ENCODE measurements at regions not wholly inside any gene's neighbourhood (a gene's known extent, or its start where the extent isn't known, plus 50 kb on each side); places are given as distances from the start of the nearest gene placed in this dataset.

DNA sequence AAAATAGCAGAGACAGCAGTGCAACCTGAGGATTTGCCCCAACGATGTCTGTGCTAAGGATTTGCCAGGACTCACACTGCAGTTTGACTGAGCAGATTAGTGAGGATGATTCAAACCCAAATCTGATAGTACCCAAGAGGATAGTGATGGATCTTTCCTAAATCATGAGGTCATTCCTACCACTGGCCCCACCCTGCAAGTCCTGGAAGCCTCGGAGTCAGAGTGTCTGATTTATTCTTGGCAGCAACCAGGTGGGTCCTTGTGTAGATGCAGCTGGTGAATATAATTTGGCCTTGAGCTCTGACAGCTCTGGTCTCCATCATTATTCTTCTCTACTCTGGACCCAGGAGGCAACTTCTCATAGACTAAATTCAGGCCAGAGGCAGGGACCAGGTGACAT, 179.3 kb upstream of the RAG2 start:
- TF ChIP-seq POLR2A (IDR thresholded peaks at IDR 0.05): no peak
- TF ChIP-seq, protein P1, sequence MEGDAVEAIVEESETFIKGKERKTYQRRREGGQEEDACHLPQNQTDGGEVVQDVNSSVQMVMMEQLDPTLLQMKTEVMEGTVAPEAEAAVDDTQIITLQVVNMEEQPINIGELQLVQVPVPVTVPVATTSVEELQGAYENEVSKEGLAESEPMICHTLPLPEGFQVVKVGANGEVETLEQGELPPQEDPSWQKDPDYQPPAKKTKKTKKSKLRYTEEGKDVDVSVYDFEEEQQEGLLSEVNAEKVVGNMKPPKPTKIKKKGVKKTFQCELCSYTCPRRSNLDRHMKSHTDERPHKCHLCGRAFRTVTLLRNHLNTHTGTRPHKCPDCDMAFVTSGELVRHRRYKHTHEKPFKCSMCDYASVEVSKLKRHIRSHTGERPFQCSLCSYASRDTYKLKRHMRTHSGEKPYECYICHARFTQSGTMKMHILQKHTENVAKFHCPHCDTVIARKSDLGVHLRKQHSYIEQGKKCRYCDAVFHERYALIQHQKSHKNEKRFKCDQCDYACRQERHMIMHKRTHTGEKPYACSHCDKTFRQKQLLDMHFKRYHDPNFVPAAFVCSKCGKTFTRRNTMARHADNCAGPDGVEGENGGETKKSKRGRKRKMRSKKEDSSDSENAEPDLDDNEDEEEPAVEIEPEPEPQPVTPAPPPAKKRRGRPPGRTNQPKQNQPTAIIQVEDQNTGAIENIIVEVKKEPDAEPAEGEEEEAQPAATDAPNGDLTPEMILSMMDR (IDR thresholded peaks at IDR 0.05): no peak
